Cardiac muscle cell (in vitro differentiated cells and primary cell): ENCODE measurements at regions not wholly inside any gene's neighbourhood (a gene's known extent, or its start where the extent isn't known, plus 50 kb on each side); places are given as distances from the start of the nearest gene placed in this dataset.

Experiments used
- DNase-seq, 2 donors: peaks; one replicate each; pipeline versions ENCODE4 v3.0.0 to v3.0.0-alpha.2; 2010 to 2017; ENCODE audit warnings: low read depth in 1 of 2, low spot score in 1 of 2
- H3K27ac ChIP-seq: fragments of 200-600 bp; sonication (generic); 2 replicates; pipeline ENCODE4 v1.5.1; 2016
- H3K27me3 ChIP-seq: fragments of 200-600 bp; sonication (generic); 2 replicates; pipeline ENCODE4 v1.6.0; 2016; ENCODE audit warnings: control low read depth
- H3K36me3 ChIP-seq: fragments of 200-600 bp; sonication (generic); 2 replicates; pipeline ENCODE4 v1.5.1; 2016; ENCODE audit warnings: control low read depth
- H3K4me1 ChIP-seq: fragments of 200-600 bp; sonication (generic); 2 replicates; pipeline ENCODE4 v1.8.1; 2017; ENCODE audit warnings: low read depth, mild to moderate bottlenecking, mixed run types
- H3K4me3 ChIP-seq: fragments of 200-600 bp; sonication (generic); 2 replicates; pipeline ENCODE4 v1.5.1; 2016; ENCODE audit warnings: mild to moderate bottlenecking
- H3K9me3 ChIP-seq: fragments of 200-600 bp; sonication (generic); 2 replicates; pipeline ENCODE4 v1.5.1; 2017; ENCODE audit warnings: low read depth, mild to moderate bottlenecking, control low read depth
- CTCF ChIP-seq: IDR thresholded peaks from 2 replicates; pipeline ENCODE4 v1.5.1; 2012; ENCODE audit warnings: low read depth, mild to moderate bottlenecking, low read length

GRCh38 chr6:71044753-71045152, 87.9 kb upstream of the B3GAT2 start:
- DNase-seq, result no peak
- no peak for TF ChIP-seq CTCF
- Histone ChIP-seq H3K27me3 (no peaks in the 10 kb centered on the region), H3K4me1 (no peaks in the 10 kb centered on the region), H3K36me3 (no peaks in the 10 kb centered on the region), H3K27ac (no peak overlapping the region), H3K9me3 (no peaks in the 10 kb centered on the region), H3K4me3 (no peak overlapping the region)

GRCh38 chr6:71045296-71045695, 88.4 kb upstream of the B3GAT2 start:
- Histone ChIP-seq H3K4me1 (no peaks in the 10 kb centered on the region), H3K27me3 (no peaks in the 10 kb centered on the region), H3K27ac (no peak overlapping the region), H3K4me3 (no peak overlapping the region), H3K36me3 (no peaks in the 10 kb centered on the region), H3K9me3 (no peaks in the 10 kb centered on the region)
- DNase-seq, result no peak
- TF ChIP-seq CTCF, result no peak

- no peak for DNase-seq
- H3K4me3 ChIP-seq, result no peak overlapping the region
- no peaks in the 10 kb centered on the region for H3K9me3 ChIP-seq
- H3K36me3 ChIP-seq, result no peaks in the 10 kb centered on the region
- no peaks in the 10 kb centered on the region for H3K4me1 ChIP-seq
- H3K27ac ChIP-seq, result no peak overlapping the region
- no peak for TF ChIP-seq CTCF
- no peaks in the 10 kb centered on the region for H3K27me3 ChIP-seq
Observed at GRCh38 chr6:71047417-71047816, 90.6 kb upstream of the B3GAT2 start.

GRCh38 chr6:71048320-71049164, 91.7 kb upstream of the B3GAT2 start:
- DNase-seq, result no peak
- Histone ChIP-seq H3K27me3 (no peaks in the 10 kb centered on the region), H3K9me3 (no peaks in the 10 kb centered on the region), H3K4me3 (no peak overlapping the region), H3K36me3 (no peaks in the 10 kb centered on the region), H3K27ac (no peak overlapping the region), H3K4me1 (no peaks in the 10 kb centered on the region)
- TF ChIP-seq CTCF, result no peak

- no peaks in the 10 kb centered on the region for H3K36me3 ChIP-seq
- H3K4me3 ChIP-seq, result no peak overlapping the region
- no peaks in the 10 kb centered on the region for H3K4me1 ChIP-seq
- H3K9me3 ChIP-seq, result no peaks in the 10 kb centered on the region
- no peak for TF ChIP-seq CTCF
- DNase-seq, result no peak
- no peak overlapping the region for H3K27ac ChIP-seq
- H3K27me3 ChIP-seq, result no peaks in the 10 kb centered on the region
Observed at GRCh38 chr6:71049198-71049770, 92.4 kb upstream of the B3GAT2 start.
